Stromal cell of bone marrow (primary cell): ENCODE measurements at regions not wholly inside any gene's neighbourhood (a gene's known extent, or its start where the extent isn't known, plus 50 kb on each side); places are given as distances from the start of the nearest gene placed in this dataset.

ENCODE experiments used
- DNase-seq: peaks from one replicate; pipeline ENCODE4 v3.0.0-alpha.2; 2012; ENCODE audit warnings: low read depth

GRCh38 chr21:26784974-26785373 lies 60.2 kb downstream of the ADAMTS1 start:
- DNase-seq: no peak

- DNase-seq: no peak
These were observed 61.6 kb downstream of the ADAMTS1 start for GRCh38 chr21:26783466-26784195.

GRCh38 chr21:26782747-26783146 lies 62.5 kb downstream of the ADAMTS1 start:
- DNase-seq: no peak

- no peak for DNase-seq
These were observed 62.9 kb downstream of the ADAMTS1 start for GRCh38 chr21:26782331-26782730.

- peak; percentile 77 for DNase-seq
These were observed 63.9 kb downstream of the ADAMTS1 start for GRCh38 chr21:26781331-26781730.

DNA sequence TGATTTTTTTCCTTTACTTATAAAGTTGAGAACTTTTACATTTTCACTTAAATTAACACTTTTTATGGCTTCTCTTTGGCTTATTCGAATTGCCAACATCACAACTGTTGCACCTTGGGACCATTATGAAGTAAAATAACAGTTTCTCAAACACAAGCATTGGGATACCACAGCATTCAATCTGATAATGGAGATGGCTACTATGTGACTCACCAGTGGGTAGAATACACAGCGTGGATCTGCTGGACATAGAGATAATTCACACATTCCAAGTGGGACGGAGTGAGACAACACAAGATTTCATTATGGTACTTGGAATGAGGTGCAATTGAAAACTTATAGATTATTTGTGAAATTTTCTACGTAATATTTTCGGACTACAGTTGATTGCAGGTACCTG lies 68.0 kb downstream of the ADAMTS1 start:
- DNase-seq: no peak

- no peak for DNase-seq
These were observed 68.7 kb downstream of the ADAMTS1 start for GRCh38 chr21:26776310-26777021.

DNA sequence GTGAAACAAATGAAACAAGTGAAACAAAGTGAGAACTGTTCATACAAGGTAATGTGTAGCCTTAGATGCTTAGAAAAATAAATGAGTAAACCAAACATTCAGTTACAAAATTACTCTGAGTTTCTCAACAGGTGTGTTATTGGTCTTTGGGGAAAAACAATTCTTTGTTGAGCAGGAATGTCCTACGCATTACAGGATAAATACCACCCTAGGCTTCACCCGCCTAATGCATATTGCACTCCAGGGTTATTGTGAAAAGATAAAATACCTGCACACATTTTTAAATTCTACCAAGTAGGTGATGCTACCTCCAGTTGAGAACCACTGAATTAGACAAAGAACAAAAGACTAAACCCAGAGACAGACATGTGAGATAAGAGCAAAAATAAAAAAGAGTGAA lies 72.2 kb downstream of the ADAMTS1 start:
- no peak for DNase-seq

GRCh38 chr21:26769613-26770188 lies 75.5 kb downstream of the ADAMTS1 start:
- no peak for DNase-seq

GRCh38 chr21:26766826-26767325 lies 78.3 kb downstream of the ADAMTS1 start:
- no peak for DNase-seq

DNA sequence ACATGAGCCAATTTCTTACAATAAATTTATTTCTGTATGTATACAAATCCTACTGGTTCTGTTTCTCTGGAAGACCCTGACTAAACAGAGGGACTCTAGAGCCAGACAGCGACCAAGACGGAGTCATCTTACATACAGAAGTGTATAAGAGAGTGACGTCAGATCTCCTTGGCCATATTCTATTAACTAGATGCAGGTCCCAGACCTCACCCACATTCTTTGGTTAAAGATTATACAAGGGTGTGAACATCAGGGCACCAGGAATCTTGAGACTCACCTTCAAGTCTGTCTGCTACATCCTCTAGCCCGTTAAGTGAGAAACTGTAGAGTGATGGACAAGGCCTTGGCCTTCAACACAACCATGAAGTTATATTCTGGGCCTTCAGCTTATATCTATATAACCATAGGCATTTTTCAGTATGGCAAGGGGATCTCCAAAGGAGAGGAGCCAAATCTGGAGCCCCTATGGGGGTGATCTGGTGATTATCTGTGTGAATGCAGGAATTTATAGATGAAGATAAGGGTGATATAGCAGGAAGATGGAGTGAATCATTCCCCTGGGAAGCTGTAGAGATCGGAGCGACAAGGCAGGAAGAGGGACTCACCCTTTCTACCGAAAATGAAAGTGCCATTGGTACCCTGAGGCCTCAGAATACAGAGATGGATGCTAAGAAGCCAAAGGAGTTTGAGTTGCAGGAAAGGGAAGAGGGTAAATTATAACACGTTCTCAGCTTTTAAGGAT lies 83.9 kb downstream of the ADAMTS1 start:
- no peak for DNase-seq

DNA sequence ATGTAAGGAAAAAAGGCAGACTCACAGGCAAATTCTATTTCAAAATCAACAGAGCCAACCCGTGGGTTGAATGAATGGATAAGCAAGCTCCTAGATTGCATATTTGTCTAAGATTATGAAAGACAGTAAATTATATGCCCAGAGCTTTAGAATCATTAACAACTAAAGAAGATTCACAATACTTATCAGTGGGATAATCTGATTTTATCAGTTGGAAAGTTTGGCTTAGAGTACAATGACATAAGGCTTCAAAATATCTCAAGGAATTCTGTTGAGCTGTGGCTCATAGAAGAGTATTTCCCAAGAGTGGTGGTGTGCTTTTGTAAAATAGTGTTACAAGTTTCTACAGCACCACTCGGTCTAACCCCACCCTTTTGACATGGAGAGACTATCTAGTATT lies 85.5 kb downstream of the ADAMTS1 start:
- DNase-seq: no peak

- DNase-seq: no peak
These were observed 86.9 kb downstream of the ADAMTS1 start for GRCh38 chr21:26758083-26758880.

DNA sequence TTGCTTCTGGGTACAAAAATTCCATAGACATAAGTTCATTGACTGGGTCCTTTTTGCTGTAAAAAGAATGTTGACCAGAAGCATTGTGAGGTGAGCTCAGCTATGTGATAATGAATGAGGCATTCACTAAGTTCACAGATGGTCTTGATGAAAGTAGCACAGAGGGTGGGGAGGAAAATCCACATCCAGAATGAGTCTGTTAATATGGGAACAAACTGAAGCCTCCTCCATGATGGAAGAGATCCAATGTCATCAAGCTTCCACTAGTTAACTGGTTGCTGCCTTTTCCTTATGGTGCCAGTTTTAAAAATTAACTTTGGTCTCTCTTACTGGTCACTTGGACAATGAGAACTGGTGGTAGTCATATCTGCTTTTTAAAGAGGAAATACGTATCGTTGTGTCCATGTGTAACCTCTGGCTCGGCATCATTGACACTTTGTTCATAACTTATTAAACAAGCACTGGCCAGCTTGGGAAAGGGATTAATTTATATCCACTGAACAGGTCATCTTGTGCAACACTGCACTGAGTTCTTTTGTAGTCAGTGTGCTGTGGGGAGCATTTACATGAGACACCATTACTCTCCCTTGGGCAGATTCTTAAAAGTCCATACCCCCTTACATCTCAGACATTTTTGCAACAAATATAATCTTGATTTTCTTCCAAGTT lies 88.6 kb downstream of the ADAMTS1 start:
- DNase-seq: no peak

GRCh38 chr21:26754853-26755252 lies 90.4 kb downstream of the ADAMTS1 start:
- no peak for DNase-seq

GRCh38 chr21:26753822-26754221 lies 91.4 kb downstream of the ADAMTS1 start:
- DNase-seq: no peak

- DNase-seq: no peak
These were observed 92.4 kb downstream of the ADAMTS1 start for GRCh38 chr21:26752849-26753248.

DNA sequence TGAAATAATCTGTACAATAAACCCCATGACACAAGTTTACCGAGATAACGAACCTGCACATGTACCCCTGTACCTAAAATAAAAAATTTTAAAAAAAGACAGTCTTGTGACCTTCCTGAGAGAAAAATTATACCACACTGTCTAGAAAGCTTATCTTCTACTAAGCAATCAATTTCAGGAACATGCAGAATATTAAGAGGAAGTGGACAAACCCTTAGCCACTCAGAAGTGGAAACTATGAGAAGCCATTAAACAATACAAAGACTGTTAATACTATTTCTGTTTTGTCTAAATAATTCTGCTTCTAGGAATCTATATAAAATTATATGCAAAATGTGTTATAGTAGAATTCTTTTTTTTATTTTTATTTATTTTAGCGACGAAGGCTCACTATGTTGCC lies 93.9 kb downstream of the ADAMTS1 start:
- no peak for DNase-seq

DNA sequence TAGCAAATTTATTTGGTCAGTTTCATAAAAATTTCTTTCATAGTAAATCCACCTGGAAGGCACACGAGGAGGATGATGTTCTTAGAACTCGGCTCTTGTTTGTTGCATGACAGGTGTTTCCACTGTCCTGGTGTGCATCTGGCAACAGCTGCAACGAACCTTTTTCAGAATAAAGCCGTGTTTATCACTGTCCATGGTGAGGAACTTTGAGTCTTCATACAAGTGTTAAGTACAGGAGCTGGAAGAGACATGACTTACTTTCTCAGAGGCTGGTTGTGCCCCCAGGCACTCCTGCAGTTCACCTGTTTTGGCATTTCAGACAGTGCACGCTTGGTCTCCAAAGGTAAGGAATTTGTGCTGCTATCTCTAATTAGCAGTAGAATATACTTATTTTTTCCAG lies 97.1 kb downstream of the ADAMTS1 start:
- no peak for DNase-seq

GRCh38 chr21:26747216-26747615 lies 98.0 kb downstream of the ADAMTS1 start:
- no peak for DNase-seq

- no peak for DNase-seq
These were observed 101.7 kb downstream of the ADAMTS1 start for GRCh38 chr21:26743524-26743923.
